ENCODE measurements at regions not wholly inside any gene's neighbourhood (a gene's known extent, or its start where the extent isn't known, plus 50 kb on each side); places are given as distances from the start of the nearest gene placed in this dataset.
"Not testable (repeated sequence)": the region's sequence is repeated elsewhere in the genome, so short reads cannot be mapped to it uniquely, and the experiment has no call there.

DNA sequence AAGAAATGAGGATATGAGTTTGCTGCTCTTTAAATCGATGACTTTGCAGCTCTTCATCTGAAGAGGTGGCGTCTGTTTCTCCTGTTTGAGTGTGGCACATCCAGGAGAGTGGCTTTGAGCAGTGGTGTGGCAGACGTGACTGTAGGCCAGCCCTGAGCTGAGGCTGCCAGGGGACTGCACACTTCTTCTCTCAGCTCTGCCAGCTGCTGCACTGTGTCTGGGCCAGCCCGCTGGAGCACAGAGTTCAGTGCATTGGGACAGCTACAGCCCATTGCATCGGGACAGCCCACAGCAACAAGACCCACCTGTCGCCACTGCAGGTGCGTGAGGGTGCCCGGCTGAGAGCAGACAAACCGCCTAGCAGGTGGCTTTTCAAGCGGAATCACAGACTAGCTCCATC, 3995.2 kb upstream of the TPTE start:
- not testable (repeated sequence) for TF ChIP-seq TCF7L2 (IDR thresholded peaks at IDR 0.05; ENCODE audit: borderline replicate concordance, low read depth, low read length); TRIM28 (IDR thresholded peaks at IDR 0.05; ENCODE audit: borderline replicate concordance, low read length); MYNN (tag by site-specific recombination; IDR thresholded peaks at IDR 0.05; ENCODE audit: borderline replicate concordance); ZNF423 (tag by site-specific recombination; IDR thresholded peaks at IDR 0.05)
- TF ChIP-seq, protein P1, sequence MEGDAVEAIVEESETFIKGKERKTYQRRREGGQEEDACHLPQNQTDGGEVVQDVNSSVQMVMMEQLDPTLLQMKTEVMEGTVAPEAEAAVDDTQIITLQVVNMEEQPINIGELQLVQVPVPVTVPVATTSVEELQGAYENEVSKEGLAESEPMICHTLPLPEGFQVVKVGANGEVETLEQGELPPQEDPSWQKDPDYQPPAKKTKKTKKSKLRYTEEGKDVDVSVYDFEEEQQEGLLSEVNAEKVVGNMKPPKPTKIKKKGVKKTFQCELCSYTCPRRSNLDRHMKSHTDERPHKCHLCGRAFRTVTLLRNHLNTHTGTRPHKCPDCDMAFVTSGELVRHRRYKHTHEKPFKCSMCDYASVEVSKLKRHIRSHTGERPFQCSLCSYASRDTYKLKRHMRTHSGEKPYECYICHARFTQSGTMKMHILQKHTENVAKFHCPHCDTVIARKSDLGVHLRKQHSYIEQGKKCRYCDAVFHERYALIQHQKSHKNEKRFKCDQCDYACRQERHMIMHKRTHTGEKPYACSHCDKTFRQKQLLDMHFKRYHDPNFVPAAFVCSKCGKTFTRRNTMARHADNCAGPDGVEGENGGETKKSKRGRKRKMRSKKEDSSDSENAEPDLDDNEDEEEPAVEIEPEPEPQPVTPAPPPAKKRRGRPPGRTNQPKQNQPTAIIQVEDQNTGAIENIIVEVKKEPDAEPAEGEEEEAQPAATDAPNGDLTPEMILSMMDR (tag by site-specific recombination; IDR thresholded peaks at IDR 0.05): not testable (repeated sequence)
